LNCaP clone FGC (cell line): ENCODE measurements at regions not wholly inside any gene's neighbourhood (a gene's known extent, or its start where the extent isn't known, plus 50 kb on each side); places are given as distances from the start of the nearest gene placed in this dataset.

Experiments used
- DNase-seq: peaks from one replicate; pipeline ENCODE4 v3.0.0-alpha.2; 2011; ENCODE audit warnings: low read depth
- H3K4me3 ChIP-seq: 2 replicates; pipeline ENCODE4 v1.5.1; 2011; ENCODE audit warnings: mild to moderate bottlenecking, low read depth, low read length, control low read depth
- TF ChIP-seq, protein P1 (sequence below): IDR thresholded peaks from 2 replicates; pipeline ENCODE4 v1.5.1; 2012; ENCODE audit warnings: mild to moderate bottlenecking; ENCODE audit not compliant: control insufficient read depth, insufficient read depth; ENCODE audit errors: extremely low read depth

DNA sequence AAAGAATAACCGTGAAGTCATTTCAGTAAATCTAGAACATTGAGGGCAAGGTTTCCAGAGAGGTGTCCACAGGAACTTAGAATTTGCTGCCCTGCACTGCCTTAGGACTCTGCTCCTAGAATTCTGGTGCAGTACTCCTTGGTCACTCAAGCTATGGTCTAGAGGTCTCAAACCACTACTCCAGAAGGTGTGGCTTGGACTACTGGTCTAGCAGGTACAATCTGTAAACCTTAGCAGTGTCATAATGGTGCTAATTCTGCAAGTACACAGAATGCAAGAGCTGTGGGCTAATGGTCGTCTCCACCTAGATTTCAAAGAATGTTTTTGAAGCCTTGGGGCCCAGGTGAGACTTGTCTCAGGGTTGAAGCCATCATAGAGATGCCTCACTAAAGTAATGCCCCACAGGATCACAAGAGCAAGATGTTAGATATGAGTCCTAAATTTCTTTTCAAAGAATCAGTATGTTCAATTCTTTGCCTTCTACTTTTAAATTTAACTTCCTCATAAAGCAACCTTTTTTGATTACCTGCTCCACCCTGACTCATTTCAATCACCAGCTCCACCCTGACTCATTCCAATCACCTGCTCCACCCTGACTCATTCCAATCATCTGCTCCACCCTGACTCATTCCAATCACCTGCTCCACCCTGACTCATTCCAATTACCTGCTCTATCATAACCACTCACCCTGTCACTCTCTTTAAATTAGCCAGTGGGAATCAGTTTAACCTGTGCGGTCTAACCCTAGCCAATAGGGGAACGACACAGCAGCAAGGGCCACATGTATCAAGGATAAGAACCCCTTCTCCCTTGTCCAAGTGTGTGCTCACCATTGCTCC is 1111.8 kb upstream of the ACO1 start:
- TF ChIP-seq, protein P1, sequence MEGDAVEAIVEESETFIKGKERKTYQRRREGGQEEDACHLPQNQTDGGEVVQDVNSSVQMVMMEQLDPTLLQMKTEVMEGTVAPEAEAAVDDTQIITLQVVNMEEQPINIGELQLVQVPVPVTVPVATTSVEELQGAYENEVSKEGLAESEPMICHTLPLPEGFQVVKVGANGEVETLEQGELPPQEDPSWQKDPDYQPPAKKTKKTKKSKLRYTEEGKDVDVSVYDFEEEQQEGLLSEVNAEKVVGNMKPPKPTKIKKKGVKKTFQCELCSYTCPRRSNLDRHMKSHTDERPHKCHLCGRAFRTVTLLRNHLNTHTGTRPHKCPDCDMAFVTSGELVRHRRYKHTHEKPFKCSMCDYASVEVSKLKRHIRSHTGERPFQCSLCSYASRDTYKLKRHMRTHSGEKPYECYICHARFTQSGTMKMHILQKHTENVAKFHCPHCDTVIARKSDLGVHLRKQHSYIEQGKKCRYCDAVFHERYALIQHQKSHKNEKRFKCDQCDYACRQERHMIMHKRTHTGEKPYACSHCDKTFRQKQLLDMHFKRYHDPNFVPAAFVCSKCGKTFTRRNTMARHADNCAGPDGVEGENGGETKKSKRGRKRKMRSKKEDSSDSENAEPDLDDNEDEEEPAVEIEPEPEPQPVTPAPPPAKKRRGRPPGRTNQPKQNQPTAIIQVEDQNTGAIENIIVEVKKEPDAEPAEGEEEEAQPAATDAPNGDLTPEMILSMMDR: no peak
- no peak overlapping the region for H3K4me3 ChIP-seq
- DNase-seq: no peak

DNA sequence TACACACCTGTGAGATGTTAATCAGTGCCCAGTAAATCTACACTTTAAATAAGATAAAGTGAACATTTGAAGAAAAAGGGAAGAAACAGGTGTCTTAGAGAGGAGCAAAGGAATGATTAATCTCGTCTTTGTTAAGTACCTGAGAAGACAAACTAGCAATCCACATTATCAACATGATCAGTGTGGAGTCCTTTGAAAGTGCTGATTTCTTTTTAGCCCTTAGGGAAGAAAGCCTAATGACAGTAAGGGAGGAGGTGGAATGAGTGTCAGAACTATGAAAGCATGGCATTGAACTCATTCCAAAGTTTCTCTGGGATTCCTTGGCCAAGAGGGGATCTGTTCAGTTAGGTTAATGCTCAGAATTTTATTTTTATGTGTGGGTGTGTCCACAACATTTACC is 1109.0 kb upstream of the ACO1 start:
- no peak for DNase-seq
- no peak overlapping the region for H3K4me3 ChIP-seq
- TF ChIP-seq, protein P1: no peak

DNA sequence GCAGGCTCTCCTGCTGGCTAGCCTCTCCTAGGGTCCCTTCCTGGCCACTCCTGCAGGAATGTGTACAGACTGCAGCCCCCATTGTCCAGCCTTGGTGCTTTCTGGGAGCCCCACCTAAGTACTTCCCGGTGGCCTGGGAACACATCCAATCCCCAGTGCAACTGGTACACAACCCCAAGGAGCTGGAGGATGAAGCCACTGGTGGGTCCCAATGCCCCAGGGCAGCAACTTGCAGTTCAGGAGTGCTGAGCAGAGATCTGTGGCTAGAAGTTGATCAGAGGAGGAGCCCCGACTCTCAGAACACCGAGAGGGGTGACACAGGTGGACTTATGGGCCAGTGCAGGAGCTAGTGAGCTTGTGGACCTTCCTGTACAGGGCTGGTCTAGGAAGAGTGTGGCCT is 1093.7 kb upstream of the ACO1 start:
- TF ChIP-seq, protein P1: no peak
- DNase-seq: no peak
- no peak overlapping the region for H3K4me3 ChIP-seq

DNA sequence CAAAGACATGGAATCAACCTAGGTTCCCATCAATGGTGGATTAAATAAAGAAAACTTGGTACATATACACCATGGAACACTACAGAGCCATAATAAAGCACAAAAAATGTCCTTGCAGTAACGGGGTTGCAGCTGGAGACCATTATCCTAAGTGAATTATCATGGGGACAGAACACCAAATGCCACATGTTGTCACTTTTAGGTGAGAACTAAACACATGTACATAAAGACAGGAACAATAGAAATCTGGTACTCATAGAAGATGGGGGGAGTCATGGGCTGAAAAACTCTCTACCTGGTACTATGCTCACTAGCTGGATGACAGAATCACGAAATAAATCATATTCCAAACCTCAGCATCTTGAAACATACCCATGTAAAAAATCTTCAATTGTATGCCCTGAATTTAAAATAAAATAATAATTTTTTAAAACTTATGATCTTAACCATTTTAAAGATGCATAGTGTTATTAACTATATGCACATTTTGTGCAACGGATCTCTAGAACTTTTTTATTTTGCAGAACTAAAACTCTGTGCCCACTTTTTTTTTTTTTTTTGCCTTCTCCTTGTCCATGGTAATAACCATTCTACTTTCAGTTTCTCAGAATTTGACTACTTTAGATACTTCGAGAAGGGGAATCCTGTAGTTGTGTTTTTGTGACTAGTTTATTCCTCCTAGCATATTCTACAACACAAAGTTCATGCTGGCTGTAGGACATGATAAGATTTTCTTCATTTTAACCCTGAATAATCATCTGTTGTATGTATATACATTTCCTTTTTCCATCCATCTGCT is 1081.6 kb upstream of the ACO1 start:
- no peak for DNase-seq
- TF ChIP-seq, protein P1: no peak
- no peak overlapping the region for H3K4me3 ChIP-seq

DNA sequence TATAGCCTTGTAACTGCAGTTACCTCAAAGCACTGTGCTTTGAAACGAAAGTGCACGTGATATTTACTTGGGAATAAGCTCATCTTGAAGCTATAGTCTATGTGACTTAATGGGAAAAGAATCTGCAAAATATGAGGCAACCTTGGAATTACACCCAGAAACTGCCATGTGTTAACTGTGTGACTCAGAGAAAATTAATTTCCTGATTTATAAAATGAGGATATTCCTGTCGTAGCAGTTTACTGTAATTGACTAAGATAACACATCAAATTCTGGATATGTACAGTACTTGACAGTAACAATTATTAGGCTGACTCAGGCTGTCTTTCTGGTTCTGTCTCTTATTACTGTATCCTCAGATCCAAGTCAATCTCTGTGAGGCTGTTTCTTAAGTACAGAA is 1079.9 kb upstream of the ACO1 start:
- TF ChIP-seq, protein P1: no peak
- H3K4me3 ChIP-seq: no peak overlapping the region
- DNase-seq: peak; percentile 26

DNA sequence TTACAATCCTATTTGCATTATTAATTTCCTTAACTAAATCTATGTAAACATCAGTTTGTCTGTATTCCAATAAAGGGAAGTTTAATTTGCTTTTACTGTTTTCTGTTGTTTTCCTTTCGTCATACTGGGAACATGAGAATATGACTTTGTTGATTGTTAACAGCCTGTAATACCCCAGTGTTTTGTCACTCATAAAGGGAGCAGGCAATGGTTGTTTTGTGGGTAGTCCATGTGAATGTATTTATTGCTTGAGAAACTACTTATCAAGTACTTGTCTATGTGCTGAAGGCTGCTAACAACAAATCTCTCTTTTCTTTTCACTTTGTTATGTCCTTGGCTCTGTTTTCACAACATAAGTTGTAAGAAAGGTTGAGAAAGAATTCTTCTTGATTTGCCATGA is 1070.2 kb upstream of the ACO1 start:
- TF ChIP-seq, protein P1: no peak
- no peak overlapping the region for H3K4me3 ChIP-seq
- peak; percentile 23 for DNase-seq
